ENCODE measurements at regions not wholly inside any gene's neighbourhood (a gene's known extent, or its start where the extent isn't known, plus 50 kb on each side); places are given as distances from the start of the nearest gene placed in this dataset.
"Not testable (repeated sequence)": the region's sequence is repeated elsewhere in the genome, so short reads cannot be mapped to it uniquely, and the experiment has no call there.

GRCh38 chr7:69078997-69079769, 519.1 kb upstream of the AUTS2 start:
- H3K9ac ChIP-seq (ENCODE audit: low read length) = no peak overlapping the region
- no peak for DNase-seq
- no peaks in the 10 kb centered on the region for H3K4me1 ChIP-seq (ENCODE audit: low read length)
- no peak overlapping the region for H3K27ac ChIP-seq (ENCODE audit: low read length)
- no peaks in the 10 kb centered on the region for H3K27me3 ChIP-seq (replicated peaks; ENCODE audit: insufficient read depth, low read length)
- H3K4me3 ChIP-seq (ENCODE audit: low read length) = no peak overlapping the region
- no peak overlapping the region for H3K4me2 ChIP-seq (ENCODE audit: low read depth, low read length)
- H4K20me1 ChIP-seq (ENCODE audit: insufficient read depth, low read length) = no peaks in the 10 kb centered on the region
- H3K36me3 ChIP-seq (replicated peaks; ENCODE audit: insufficient read depth, low read length) = no peaks in the 10 kb centered on the region
- no peaks in the 10 kb centered on the region for H3K9me2 ChIP-seq (replicated peaks; ENCODE audit: insufficient read depth, low read length)
- H3F3A ChIP-seq (ENCODE audit: insufficient read depth, low read length) = no peaks in the 10 kb centered on the region
- no peak overlapping the region for H2AFZ ChIP-seq (ENCODE audit: low read length)
- no peaks in the 10 kb centered on the region for H3K79me2 ChIP-seq (ENCODE audit: low read length)
- H3K9me3 ChIP-seq (replicated peaks; ENCODE audit: insufficient read depth, low read length) = no peaks in the 10 kb centered on the region
- TF ChIP-seq EZH2 (optimal IDR thresholded peaks at IDR 0.05; ENCODE audit: low read depth, low read length) (no peak), EZH2phosphoT487 (IDR thresholded peaks at IDR 0.05; ENCODE audit: low read length) (no peak), CTCF (IDR thresholded peaks at IDR 0.05; ENCODE audit: low read length) (no peak)

GRCh38 chr7:69087281-69087680, 511.0 kb upstream of the AUTS2 start:
- H3K36me3 ChIP-seq (replicated peaks; ENCODE audit: insufficient read depth, low read length); H3K4me3 ChIP-seq (ENCODE audit: low read length); H3K9ac ChIP-seq (ENCODE audit: low read length); H3K27ac ChIP-seq (ENCODE audit: low read length); DNase-seq; H3F3A ChIP-seq (ENCODE audit: insufficient read depth, low read length); H3K79me2 ChIP-seq (ENCODE audit: low read length); H3K9me3 ChIP-seq (replicated peaks; ENCODE audit: insufficient read depth, low read length); H3K4me2 ChIP-seq (ENCODE audit: low read depth, low read length); H4K20me1 ChIP-seq (ENCODE audit: insufficient read depth, low read length); H3K4me1 ChIP-seq (ENCODE audit: low read length); H2AFZ ChIP-seq (ENCODE audit: low read length); H3K27me3 ChIP-seq (replicated peaks; ENCODE audit: insufficient read depth, low read length); H3K9me2 ChIP-seq (replicated peaks; ENCODE audit: insufficient read depth, low read length): not testable (repeated sequence)

GRCh38 chr7:69088185-69088584, 510.1 kb upstream of the AUTS2 start:
- H3K9me2 ChIP-seq (replicated peaks; ENCODE audit: insufficient read depth, low read length) = no peaks in the 10 kb centered on the region
- H3K27me3 ChIP-seq (replicated peaks; ENCODE audit: insufficient read depth, low read length) = no peaks in the 10 kb centered on the region
- DNase-seq = no peak
- H3K4me2 ChIP-seq (ENCODE audit: low read depth, low read length) = no peak overlapping the region
- no peak overlapping the region for H3K27ac ChIP-seq (ENCODE audit: low read length)
- no peak overlapping the region for H3K9ac ChIP-seq (ENCODE audit: low read length)
- H3K4me3 ChIP-seq (ENCODE audit: low read length) = no peak overlapping the region
- no peaks in the 10 kb centered on the region for H3K4me1 ChIP-seq (ENCODE audit: low read length)
- no peaks in the 10 kb centered on the region for H3K36me3 ChIP-seq (replicated peaks; ENCODE audit: insufficient read depth, low read length)
- no peak overlapping the region for H2AFZ ChIP-seq (ENCODE audit: low read length)
- H3K79me2 ChIP-seq (ENCODE audit: low read length) = no peaks in the 10 kb centered on the region
- H3K9me3 ChIP-seq (replicated peaks; ENCODE audit: insufficient read depth, low read length) = no peaks in the 10 kb centered on the region
- no peaks in the 10 kb centered on the region for H3F3A ChIP-seq (ENCODE audit: insufficient read depth, low read length)
- no peaks in the 10 kb centered on the region for H4K20me1 ChIP-seq (ENCODE audit: insufficient read depth, low read length)
- TF ChIP-seq EZH2phosphoT487 (IDR thresholded peaks at IDR 0.05; ENCODE audit: low read length) (no peak), CTCF (IDR thresholded peaks at IDR 0.05; ENCODE audit: low read length) (no peak), EZH2 (optimal IDR thresholded peaks at IDR 0.05; ENCODE audit: low read depth, low read length) (no peak)

GRCh38 chr7:69090936-69091335, 507.3 kb upstream of the AUTS2 start:
- Histone ChIP-seq H3K36me3 (replicated peaks; ENCODE audit: insufficient read depth, low read length) (no peaks in the 10 kb centered on the region), H4K20me1 (ENCODE audit: insufficient read depth, low read length) (no peaks in the 10 kb centered on the region), H3K27ac (ENCODE audit: low read length) (no peak overlapping the region), H3K79me2 (ENCODE audit: low read length) (no peaks in the 10 kb centered on the region), H3K4me3 (ENCODE audit: low read length) (no peak overlapping the region), H3K9ac (ENCODE audit: low read length) (no peak overlapping the region), H3K9me2 (replicated peaks; ENCODE audit: insufficient read depth, low read length) (no peaks in the 10 kb centered on the region), H3K4me1 (ENCODE audit: low read length) (no peaks in the 10 kb centered on the region), H3F3A (ENCODE audit: insufficient read depth, low read length) (no peaks in the 10 kb centered on the region), H3K27me3 (replicated peaks; ENCODE audit: insufficient read depth, low read length) (no peaks in the 10 kb centered on the region), H2AFZ (ENCODE audit: low read length) (no peak overlapping the region), H3K4me2 (ENCODE audit: low read depth, low read length) (no peak overlapping the region), H3K9me3 (replicated peaks; ENCODE audit: insufficient read depth, low read length) (no peaks in the 10 kb centered on the region)
- DNase-seq = no peak
- TF ChIP-seq EZH2 (optimal IDR thresholded peaks at IDR 0.05; ENCODE audit: low read depth, low read length) = no peak
- TF ChIP-seq EZH2phosphoT487 (IDR thresholded peaks at IDR 0.05; ENCODE audit: low read length) = no peak
- no peak for TF ChIP-seq CTCF (IDR thresholded peaks at IDR 0.05; ENCODE audit: low read length)
